HG02623 (cell line): ENCODE measurements at regions not wholly inside any gene's neighbourhood (a gene's known extent, or its start where the extent isn't known, plus 50 kb on each side); places are given as distances from the start of the nearest gene placed in this dataset.
"Not testable (repeated sequence)": the region's sequence is repeated elsewhere in the genome, so short reads cannot be mapped to it uniquely, and the experiment has no call there.

Experiments used
- ATAC-seq: cut with Tn5 transposase; IDR thresholded peaks from one replicate; pipeline ENCODE4 v1.9.1; 2021; ENCODE audit warnings: moderate library complexity; ENCODE audit not compliant: unreplicated experiment

DNA sequence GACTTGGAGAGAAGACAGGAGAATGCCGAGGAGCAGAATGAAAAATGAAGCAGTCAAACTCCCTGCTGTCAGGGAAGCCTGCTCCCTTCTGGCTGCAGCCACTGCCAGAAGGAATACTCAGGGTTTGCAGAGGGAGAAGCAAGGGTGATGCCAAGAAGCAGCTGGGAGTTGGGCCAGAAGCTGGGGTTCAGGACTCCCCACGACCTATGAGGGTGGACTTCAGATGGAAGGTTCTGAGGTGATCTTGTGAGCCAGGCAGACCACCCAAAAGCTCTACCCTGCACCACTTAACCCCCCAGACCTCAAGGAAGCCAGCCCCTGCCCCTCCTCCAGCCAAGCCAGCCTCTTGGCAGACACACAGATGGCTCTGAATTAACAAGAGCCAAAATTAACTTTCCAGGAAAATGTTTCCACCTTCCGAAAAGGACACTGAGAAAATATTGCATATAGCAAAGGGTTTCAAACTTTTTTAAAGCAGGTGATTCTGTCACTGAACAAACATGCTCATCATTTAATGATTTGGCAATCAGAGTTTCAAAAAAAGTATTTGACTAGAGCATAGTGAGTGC, 126.0 kb upstream of the ERCC4 start:
- no peak for ATAC-seq

DNA sequence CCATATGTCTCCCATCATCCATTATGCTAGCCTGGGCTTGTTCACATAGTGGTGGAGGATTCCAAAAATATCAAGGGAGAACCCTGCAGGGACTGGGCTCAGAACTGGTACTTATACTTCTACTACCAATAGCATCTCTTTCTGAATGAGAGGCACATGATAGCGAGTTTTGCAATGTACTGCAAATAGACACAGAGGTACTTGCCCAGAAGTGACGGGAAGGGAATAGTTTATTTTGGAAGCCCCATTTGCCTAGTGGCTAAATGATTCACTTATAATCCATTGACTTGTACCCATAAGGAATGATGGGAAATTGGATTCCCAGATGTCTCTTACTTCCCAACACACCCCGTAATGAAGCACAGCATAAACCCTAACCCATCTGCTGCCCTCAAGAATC, 124.8 kb upstream of the ERCC4 start:
- ATAC-seq: no peak

DNA sequence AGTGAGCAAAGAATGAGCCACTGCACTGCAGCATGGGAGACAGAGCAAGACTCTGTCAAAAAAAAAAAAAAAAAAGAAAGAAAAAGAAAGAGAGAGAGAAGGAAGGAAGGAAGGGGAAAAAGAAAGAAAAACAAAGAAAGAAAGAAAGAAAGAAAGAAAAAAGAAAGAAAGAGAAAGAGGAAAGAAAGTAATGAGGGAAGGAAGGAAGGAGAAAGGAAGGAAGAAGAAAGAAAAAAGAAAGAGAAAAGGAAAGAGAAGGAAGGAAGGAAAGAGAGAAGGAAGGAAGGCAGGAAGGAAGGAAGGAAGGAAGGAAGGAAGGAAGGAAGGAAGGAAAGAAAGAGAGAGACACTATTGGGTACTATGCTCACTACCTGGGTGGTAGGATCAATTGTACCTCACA, 122.2 kb upstream of the ERCC4 start:
- ATAC-seq: no peak

DNA sequence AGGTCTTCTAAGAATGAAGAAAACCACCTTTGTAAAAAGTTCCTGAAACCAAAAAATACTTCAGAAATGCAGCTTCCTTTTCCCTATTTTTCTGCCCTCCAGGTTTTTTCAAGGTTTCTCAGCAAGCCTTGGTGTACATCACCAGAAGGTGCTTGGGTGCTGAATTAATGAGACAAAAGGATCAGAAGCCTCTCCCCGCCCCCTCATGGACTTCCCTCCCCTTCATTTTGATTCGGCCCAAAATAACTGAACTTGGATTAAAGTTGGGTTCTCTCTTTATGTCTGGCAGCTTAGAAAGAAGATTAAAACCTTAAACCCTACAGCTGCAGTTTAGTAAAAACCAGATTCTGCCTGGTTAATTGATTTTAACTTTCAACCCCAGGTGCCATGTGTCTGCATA, 121.7 kb upstream of the ERCC4 start:
- no peak for ATAC-seq

DNA sequence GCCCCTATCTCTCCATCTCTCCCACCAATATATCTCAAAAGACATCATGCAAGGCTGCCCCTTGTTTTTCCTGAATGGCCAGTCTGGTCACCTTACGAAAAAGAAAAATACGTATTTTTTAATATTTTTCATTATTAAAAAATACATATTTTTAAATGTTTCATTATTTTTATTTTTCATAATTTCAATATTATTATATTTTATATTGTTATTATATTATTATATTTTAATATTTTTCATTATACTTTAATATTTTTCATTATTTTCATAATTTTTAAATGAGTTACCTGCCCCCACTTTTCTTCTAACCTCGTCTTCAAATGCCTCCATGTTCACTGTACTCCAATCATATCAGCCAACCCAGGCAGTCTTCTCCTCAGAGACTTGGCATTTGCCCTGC, 116.0 kb upstream of the ERCC4 start:
- no peak for ATAC-seq

DNA sequence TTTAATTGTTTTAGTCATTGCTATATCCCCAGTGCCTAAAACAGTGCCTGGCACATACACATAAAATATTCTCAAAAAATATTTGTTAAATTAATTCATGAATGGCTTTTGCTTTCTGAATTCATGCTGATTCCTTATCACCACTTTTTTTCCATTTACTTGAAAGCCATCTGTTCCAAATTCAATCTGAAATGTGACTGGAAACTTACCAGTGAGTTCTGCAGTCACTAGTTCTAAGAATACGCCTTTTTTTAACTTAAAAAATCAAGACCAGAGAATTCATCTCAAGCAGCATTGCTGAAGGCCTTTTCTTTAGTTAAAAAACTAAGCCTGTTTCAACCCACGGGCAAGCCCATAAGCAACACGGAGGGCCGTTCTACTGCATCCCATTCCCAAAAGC, 114.0 kb upstream of the ERCC4 start:
- ATAC-seq: no peak

DNA sequence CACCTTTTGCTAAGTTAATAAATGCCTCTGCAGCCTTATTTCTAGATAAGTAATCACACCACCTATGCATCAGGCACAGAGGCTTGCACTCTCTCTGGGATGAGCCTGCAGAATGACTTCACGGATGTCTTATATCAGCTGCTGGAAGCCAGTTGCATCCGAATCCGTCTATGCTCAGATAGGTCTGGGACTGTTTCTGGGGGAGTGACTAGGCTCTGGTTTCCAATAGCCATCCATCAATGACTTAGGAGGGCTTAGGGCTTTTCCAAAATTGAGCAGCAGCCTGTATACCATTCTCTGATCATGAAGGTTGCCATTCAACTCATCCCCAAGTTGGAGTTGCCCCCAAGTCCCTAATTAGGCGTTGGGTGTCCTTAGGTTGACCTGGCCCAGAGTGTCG, 113.3 kb upstream of the ERCC4 start:
- no peak for ATAC-seq

DNA sequence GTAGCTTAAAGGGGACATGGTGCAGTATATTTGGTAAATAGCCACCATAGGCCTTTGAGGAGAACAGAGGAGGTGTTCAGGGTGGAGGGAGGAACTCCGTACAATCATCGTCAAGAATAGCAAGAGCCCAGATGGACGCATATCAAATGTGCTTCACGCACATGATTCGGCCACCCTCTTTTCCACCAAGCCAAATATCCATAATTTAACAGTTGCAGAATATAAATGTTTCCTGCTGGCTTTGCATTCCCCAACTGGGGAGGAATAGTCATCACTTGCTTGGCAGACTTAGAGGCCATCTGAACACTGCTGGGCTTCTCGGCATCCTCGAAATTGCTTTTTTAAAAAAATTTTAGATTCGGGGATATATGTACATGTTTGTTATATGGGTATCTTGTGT, 111.9 kb upstream of the ERCC4 start:
- ATAC-seq: no peak

DNA sequence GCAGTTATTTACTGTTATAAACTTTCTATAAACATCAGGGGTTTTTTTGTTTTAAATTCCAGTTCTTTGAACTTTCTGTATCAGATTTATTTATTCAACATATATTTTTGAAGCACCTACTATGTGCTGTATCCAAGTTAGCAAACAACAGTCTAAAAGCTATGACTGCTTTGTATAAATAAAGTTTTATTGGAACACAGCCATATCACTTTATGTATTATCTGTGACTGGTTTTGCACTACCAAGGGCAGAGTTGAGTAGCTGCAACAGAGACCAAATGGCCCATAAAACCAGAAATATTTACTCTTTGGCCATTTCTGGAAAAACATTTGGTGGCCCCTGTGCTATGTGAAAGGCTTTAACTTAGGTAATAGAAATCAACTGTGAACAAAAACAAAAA, 110.2 kb upstream of the ERCC4 start:
- ATAC-seq: no peak

DNA sequence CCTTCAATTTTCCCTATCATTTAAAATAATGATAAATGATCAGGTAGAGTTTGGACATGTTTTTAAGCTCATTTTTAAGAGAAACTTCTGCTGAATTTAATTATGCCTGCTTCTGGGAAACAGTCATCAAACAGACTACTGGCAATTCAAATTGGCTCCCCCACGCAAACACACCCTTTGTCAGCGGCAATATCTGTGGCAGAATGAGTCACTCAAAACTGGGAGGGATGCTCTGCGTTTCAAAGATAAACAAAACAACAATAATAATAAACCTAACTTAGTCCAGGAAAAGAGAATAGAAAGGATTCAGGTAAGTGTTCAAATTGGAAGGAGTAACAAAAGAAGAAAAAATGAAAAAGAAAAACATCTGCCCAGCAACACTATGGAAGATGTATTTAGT, 108.1 kb upstream of the ERCC4 start:
- no peak for ATAC-seq

DNA sequence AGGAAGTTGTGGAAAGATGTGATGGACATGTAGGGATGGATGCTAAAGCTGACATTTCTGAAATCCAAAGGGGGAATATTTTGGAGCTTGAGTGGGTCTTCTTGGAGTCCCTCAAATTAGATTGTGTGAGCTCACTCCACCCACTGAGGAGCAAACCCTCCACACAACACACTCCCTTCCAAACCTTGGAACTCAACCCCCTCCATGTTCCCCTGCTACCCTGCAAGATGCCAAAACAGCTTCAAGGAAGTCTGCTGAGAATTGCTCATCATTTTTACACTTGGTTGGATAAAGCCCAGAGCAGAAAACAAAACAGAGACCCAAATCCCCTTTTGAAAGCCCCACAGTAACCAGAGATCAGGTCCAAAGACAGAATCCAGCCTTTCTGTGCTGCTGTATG, 103.3 kb upstream of the ERCC4 start:
- ATAC-seq: no peak

DNA sequence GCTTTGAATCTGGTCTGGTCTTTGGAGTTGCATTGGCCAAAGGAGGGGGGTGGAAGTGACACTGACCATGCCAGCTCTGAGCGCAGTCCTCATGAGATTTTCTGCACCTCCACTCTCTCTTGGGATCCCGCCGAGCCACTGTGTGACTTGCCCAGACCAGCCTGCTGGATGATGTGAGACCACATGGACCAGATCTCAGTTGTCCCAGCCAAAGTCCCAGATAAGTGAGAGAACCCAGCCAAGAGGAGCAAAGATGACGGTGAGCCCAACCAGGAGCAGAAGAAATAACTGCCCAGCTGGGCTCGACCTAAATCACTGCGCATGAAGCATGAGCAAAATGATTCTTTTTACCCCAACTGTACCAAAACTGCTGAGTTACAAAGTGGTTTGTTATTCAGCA, 96.5 kb upstream of the ERCC4 start:
- no peak for ATAC-seq

DNA sequence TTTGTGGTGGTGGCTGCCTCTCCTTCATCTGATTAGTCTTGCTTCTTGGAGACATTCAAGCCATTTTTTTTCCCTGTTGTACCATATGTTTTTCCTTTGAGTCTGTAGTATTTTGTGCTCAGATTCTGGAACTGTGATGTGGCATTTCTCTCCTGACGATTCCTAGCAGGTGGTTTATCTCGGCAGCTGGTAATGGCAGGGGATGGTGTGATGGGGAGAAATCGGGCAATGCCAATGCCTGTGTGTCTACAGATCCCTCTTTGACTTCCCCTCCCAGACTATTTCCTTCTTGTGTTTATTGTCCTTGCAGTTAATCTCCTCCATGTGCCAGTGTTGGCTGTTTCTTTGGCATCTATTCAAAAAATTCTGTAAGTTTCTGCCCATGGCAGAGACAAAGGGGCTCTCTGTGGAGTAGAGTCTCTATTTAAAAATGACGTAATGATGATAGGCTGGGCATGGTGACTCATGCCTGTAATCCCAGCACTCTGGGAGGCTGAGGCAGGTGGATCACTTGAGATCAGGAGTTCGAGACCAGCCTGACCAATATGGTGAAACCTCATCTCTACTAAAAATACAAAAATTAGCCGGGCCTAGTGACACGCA, 90.2 kb upstream of the ERCC4 start:
- ATAC-seq: no peak

DNA sequence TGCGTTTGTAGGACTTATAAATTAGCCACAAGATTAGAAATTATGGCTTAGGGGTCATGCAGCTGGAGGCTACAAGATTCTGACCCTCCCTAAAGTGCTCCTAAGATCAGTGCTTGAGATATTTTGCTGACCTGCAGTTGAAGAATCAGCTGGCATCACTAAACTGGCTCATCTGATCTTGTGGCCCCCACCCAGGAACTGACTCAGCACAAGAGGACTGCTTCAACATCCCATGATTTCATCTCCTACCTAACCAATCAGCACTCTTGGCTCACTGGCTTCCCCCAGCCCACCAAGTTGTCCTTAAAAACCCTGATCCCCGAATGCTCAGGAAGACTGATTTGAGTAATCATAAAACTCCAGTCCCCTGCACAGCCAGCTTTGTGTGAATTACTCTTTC, 86.4 kb upstream of the ERCC4 start:
- ATAC-seq: no peak

DNA sequence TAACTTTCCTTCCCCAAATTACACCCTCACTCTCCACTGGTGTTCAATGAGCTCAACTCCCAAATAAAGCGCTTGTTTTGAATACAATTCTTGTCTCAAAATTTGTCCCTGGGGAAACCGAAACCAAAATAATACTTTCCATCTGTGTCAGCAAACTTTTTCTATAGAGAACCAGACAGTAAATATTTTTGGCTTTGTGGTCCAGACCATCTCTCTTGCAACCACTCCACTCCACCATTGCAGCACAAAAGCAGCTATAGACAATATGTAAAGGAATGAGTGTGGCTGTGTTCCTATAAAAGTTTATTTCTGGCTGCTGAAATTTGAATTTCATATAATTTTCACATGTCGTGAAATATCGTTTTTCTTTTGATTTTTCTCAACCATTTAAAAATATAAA, 84.6 kb upstream of the ERCC4 start:
- ATAC-seq: no peak

DNA sequence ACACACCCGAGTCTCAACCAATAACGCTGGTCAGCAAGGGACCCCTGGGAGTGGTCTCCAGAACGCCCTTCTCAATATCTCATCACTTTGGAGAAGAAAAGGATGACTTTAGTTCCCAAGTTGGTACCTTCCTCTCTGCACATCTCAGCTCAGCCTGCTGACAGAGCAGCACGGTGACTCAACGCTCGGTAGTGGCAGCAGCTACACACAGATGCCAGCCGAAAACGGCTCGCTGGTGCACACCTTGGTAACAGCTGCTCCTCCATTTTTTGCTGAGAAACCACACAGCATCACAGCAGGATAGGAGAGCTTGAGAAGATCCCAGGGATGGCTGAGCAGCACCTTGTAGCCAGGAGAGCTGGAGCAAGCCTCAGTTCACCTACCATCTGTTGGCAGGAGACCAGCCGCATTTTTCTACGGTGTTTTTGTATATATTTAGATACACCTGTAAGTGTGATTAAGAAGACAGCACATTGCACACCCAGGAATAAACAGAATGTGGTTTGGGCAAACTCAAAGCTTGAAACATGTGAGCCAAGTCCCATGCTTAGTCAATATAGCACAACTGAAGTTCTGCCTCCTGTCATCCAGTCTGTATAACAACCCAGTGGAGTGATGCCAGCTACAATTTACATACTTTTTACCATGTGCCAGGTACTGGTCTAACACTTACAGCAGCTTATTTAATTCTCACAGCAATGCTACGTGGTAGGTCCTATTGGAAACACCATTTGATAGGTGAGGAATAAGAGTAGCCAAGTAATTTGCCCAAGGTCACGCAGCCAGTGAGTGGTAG, 83.8 kb upstream of the ERCC4 start:
- ATAC-seq: no peak

DNA sequence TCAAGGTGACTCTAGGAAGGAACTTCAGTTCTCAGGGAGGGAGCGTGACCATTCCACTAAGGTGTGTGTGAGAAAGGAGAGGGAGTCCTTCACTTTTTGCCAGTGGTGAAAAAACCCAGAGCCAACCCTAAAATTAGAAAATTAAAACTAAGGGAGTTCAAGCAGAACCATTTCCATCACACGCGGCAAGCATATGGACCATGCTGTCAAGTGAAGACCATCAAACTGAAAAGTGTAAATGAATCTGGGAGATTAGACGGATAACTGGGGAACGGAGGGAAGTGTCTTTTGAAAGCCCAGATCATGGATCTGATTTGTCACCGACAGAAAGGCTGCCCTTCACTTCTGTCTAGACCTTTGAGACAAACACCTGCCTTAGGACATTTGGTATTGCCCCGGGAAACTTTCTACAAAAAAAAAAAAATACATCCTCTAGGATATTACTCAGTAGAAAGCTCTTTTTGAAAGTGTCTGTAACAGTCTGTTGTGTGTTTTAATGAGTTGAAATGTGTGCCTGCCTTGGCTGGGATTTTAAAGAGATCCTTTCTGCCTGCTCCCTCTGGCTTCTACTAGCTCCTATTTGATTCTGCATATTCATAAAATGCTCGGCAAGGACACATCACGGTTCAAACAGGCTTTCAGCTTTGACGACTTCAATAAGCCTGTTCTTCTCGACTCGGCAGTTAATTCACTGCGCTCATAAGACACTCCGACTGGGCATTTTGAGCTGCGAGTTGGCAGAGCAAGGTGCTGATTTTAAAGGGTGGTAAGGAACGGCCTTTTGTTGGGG, 81.4 kb upstream of the ERCC4 start:
- ATAC-seq: no peak

DNA sequence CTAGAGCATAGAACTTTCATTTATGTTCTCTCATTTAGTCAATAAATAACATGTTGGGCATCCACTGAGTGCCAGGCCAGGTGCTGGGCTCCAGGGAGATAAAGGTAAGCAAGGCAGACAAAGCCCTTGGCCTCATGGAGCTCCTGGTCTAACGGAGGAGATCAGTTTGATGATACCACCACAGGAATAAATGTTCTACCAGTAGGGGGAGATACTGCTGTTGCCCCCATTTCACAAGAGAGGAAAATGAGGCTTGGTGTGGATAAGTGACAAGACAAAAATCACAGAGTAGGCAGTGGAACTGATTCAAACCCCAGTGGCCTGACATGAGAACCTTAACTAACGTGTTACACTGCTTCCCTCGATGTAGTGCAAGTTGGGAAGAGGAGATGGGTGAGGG, 80.4 kb upstream of the ERCC4 start:
- ATAC-seq: no peak

DNA sequence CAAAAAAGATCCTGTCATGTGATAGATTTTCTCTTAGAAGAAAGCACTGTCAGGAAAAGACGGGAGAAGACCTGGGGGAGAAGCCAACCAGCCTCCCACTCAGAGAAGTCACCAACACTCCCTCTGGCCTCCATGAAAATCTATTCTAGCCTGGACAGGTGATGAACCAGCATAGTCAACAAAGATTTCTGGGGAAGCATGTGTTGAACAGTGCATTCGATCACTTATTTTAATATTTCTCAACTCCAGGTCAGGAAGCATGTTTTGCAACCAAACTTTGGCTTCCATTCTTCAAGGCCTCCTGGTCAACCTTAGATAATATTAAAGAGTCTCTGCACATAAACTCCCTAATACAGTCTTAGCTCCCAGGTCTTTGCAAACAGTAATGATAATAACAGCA, 74.7 kb upstream of the ERCC4 start:
- no peak for ATAC-seq

DNA sequence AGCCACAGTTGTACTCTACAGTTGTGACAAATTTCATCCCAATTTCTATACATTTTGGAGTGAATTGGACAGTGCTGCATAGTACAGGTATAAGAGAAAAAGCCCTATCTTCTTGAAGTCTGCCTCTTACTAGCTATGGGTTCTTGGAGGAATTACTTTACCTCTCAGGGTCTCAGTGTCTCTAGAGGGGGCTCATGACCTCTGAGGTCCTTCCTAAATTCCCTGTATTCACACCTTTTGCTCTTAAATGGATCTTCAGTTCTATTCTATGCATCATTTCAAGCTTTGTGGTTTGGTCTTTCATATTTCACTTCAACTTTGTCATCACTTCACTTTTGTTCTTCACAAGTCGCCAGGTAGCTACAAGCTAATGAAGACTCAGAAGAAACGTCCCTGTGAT, 71.2 kb upstream of the ERCC4 start:
- no peak for ATAC-seq

DNA sequence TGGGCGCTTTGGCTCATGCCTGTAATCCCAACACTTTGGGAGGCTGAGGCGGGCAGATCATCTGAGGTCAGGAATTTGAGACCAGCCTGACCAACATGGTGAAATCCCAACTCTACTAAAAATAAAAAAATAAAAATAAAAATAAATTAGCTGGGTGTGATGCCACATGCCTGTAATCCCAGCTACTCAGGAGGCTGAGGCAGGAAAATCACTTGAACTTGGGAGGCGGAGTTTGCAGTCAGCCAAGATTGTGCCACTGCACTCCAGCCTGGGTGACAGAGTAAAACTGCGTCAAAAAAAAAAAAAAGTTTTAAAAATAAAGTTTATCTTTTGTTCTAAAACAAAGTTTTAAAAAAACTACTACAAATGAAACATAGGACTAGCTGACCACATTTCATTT, 69.8 kb upstream of the ERCC4 start:
- ATAC-seq: not testable (repeated sequence)

DNA sequence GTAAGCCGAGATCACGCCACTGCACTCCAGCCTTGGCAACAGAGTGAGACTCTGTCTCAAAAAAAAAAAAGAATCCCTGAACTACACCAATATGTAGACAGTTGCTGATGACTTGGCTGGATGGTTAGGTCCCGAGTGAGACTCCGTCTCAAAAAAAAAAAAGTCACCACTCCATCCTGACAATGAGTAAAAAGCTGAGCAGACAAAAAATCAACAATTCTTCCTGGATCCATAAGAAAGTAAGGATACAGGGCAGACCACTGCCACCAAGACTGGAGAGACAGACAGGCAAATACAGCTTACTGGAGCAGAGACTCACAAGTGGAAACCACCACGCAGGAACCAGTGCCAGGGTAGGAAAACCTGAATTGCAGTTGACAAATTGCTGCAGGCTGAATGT, 67.1 kb upstream of the ERCC4 start:
- ATAC-seq: no peak
